Adrenal gland (tissue), 5 donors: ENCODE measurements at regions not wholly inside any gene's neighbourhood (a gene's known extent, or its start where the extent isn't known, plus 50 kb on each side); places are given as distances from the start of the nearest gene placed in this dataset.

Experiments used
- POLR2A ChIP-seq, 2 donors: fragments of 450-650 bp; IDR thresholded peaks; one replicate each; pipeline ENCODE4 v1.6.1; 2017; ENCODE audit warnings: antibody characterized with exemption in 2 of 2, mild to moderate bottlenecking in 2 of 2, moderate library complexity in 1 of 2
- TF ChIP-seq, protein P1 (sequence below), 6 experiments: fragments of 450-650 bp in 4 of 6; fragments of 200-600 bp in 2 of 6; sonication (generic) in 1 of 6; IDR thresholded peaks; 1 replicate in 5 of 6; 2 replicates in 1 of 6; pipeline versions ENCODE4 v1.5.1 to v1.8.0; 2016 to 2021; ENCODE audit warnings: antibody characterized with exemption in 6 of 6, mild to moderate bottlenecking in 2 of 6, moderate library complexity in 1 of 6
- donor health status: DM: no; HTN: no; CAD: no.

DNA sequence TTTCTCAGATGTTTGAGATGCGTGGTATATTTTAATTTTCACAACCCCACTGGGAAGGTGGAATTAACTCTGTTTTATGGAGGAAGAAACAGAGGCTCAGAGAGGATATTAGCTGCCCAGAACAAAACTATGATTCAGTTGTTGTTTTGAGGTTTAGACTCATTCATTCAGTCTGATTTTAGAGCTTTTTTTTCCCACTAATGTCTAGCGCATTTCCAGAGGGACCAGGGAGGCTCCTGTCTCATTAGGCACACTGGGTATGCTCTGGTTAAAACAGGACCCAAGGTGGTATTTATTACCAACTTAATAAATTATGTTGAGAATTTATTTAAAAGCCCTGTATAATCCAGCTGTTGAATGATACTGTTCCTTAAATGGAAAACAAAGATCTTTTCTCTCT is 272.0 kb upstream of the RGMA start:
- TF ChIP-seq, protein P1, sequence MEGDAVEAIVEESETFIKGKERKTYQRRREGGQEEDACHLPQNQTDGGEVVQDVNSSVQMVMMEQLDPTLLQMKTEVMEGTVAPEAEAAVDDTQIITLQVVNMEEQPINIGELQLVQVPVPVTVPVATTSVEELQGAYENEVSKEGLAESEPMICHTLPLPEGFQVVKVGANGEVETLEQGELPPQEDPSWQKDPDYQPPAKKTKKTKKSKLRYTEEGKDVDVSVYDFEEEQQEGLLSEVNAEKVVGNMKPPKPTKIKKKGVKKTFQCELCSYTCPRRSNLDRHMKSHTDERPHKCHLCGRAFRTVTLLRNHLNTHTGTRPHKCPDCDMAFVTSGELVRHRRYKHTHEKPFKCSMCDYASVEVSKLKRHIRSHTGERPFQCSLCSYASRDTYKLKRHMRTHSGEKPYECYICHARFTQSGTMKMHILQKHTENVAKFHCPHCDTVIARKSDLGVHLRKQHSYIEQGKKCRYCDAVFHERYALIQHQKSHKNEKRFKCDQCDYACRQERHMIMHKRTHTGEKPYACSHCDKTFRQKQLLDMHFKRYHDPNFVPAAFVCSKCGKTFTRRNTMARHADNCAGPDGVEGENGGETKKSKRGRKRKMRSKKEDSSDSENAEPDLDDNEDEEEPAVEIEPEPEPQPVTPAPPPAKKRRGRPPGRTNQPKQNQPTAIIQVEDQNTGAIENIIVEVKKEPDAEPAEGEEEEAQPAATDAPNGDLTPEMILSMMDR (IDR thresholded peaks at IDR 0.05), result no peak
- no peak for TF ChIP-seq POLR2A (IDR thresholded peaks at IDR 0.05)
